H1 (cell line): ENCODE measurements at regions not wholly inside any gene's neighbourhood (a gene's known extent, or its start where the extent isn't known, plus 50 kb on each side); places are given as distances from the start of the nearest gene placed in this dataset.
A peak's percentile ranks its signal among the peaks of the same experiment; 100 is the strongest.

Experiments
- BRCA1 ChIP-seq: IDR thresholded peaks from 2 replicates; pipeline ENCODE4 v1.6.1; 2012; ENCODE audit warnings: low read depth, low read length, improper control_type of control experiment
- CEBPB ChIP-seq: IDR thresholded peaks from 2 replicates; pipeline ENCODE4 v1.6.1; 2012; ENCODE audit warnings: low read depth, low read length
- CHD7 ChIP-seq: fragments of 300-600 bp; sonication (generic); IDR thresholded peaks from 2 replicates; pipeline ENCODE4 v1.7.1; 2012; ENCODE audit warnings: low read length, moderate library complexity, mild to moderate bottlenecking, inconsistent platforms; ENCODE audit not compliant: insufficient replicate concordance
- CREB1 ChIP-seq: IDR thresholded peaks from 2 replicates; pipeline ENCODE4 v1.6.1; 2012; ENCODE audit warnings: inconsistent platforms
- E2F6 ChIP-seq: IDR thresholded peaks from 2 replicates; pipeline ENCODE4 v1.6.1; 2012; ENCODE audit warnings: inconsistent platforms
- EGR1 ChIP-seq: IDR thresholded peaks from 2 replicates; pipeline ENCODE4 v1.6.1; 2011; ENCODE audit warnings: low read depth, low read length, borderline replicate concordance
- FOSL1 ChIP-seq: IDR thresholded peaks from 2 replicates; pipeline ENCODE4 v1.6.1; 2011; ENCODE audit warnings: mild to moderate bottlenecking, low read depth, low read length, moderate library complexity; ENCODE audit not compliant: insufficient read depth
- GABPA ChIP-seq: IDR thresholded peaks from 2 replicates; pipeline ENCODE4 v1.6.1; 2011; ENCODE audit warnings: mild to moderate bottlenecking, low read length, moderate library complexity, borderline replicate concordance; ENCODE audit not compliant: insufficient read depth
- SRF ChIP-seq: IDR thresholded peaks from 2 replicates; pipeline ENCODE4 v1.6.1; 2011; ENCODE audit warnings: mild to moderate bottlenecking, low read depth, low read length, moderate library complexity
- TAF7 ChIP-seq: optimal IDR thresholded peaks from 2 replicates; pipeline ENCODE3; 2011; ENCODE audit warnings: low read depth, mild to moderate bottlenecking, inconsistent platforms, low read length, moderate library complexity, borderline replicate concordance
- TBP ChIP-seq: IDR thresholded peaks from 2 replicates; pipeline ENCODE4 v1.6.1; 2011; ENCODE audit warnings: low read depth, low read length, improper control_type of control experiment

- TF ChIP-seq CHD7 = peak; percentile 81
- no peak for TF ChIP-seq FOSL1
- no peak for TF ChIP-seq SRF
- TF ChIP-seq EGR1 = no peak
- TF ChIP-seq GABPA = no peak
- no peak for TF ChIP-seq E2F6
- TF ChIP-seq TAF7 = peak; percentile 40
- no peak for TF ChIP-seq CREB1
- TF ChIP-seq TBP = no peak
- 0 out of 2 replicates have a peak, but pooled peaks have one; percentile 8 for TF ChIP-seq BRCA1
- no peak for TF ChIP-seq CEBPB
These were observed 119.3 kb downstream of the QRSL1 start (continued) for GRCh38 chr6:106748547-106749207.
